ENCODE measurements at regions not wholly inside any gene's neighbourhood (a gene's known extent, or its start where the extent isn't known, plus 50 kb on each side); places are given as distances from the start of the nearest gene placed in this dataset.

- TF ChIP-seq POLR2A (IDR thresholded peaks at IDR 0.05) = no peak
- TF ChIP-seq CTCF (IDR thresholded peaks at IDR 0.05) = no peak
Observed at GRCh38 chr9:135009051-135009560, 78.4 kb upstream of the OLFM1 start.

Measured in testis (tissue), 2 donors.